NCI-H2196 treated with DMSO at 0.1 percent for 48 hours (cell line): ENCODE measurements at regions not wholly inside any gene's neighbourhood (a gene's known extent, or its start where the extent isn't known, plus 50 kb on each side); places are given as distances from the start of the nearest gene placed in this dataset.

ENCODE experiments used
- DNase-seq: peaks from one replicate; lab custom pipeline; 2025; ENCODE audit not compliant: unreplicated experiment; lab: John Stamatoyannopoulos, UW

GRCh38 chr16:86925067-86925791 lies 346.9 kb downstream of the FOXL1 start:
- DNase-seq, result no peak

GRCh38 chr16:86926181-86927094 lies 348.1 kb downstream of the FOXL1 start:
- no peak for DNase-seq

- no peak for DNase-seq
Measured at GRCh38 chr16:86927699-86928098, 349.4 kb downstream of the FOXL1 start.

- no peak for DNase-seq
Measured at GRCh38 chr16:86928523-86929011, 350.2 kb downstream of the FOXL1 start.

GRCh38 chr16:86929057-86929871 lies 350.9 kb downstream of the FOXL1 start:
- no peak for DNase-seq

GRCh38 chr16:86930001-86930400 lies 351.7 kb downstream of the FOXL1 start:
- DNase-seq, result no peak

GRCh38 chr16:86930663-86931373 lies 352.5 kb downstream of the FOXL1 start:
- no peak for DNase-seq

- no peak for DNase-seq
Measured at GRCh38 chr16:86931410-86931941, 353.1 kb downstream of the FOXL1 start.

- DNase-seq, result no peak
Measured at GRCh38 chr16:86932130-86932982, 354.0 kb downstream of the FOXL1 start.

GRCh38 chr16:86934581-86935375 lies 356.4 kb downstream of the FOXL1 start:
- no peak for DNase-seq

- DNase-seq, result no peak
Measured at GRCh38 chr16:86939609-86940008, 361.3 kb downstream of the FOXL1 start.

- no peak for DNase-seq
Measured at GRCh38 chr16:86941731-86942130, 363.4 kb downstream of the FOXL1 start.

- no peak for DNase-seq
Measured at GRCh38 chr16:86942151-86943051, 364.1 kb downstream of the FOXL1 start.

GRCh38 chr16:86945166-86945900 lies 367.0 kb downstream of the FOXL1 start:
- no peak for DNase-seq

- DNase-seq, result no peak
Measured at GRCh38 chr16:86946396-86946795, 368.0 kb downstream of the FOXL1 start.

- no peak for DNase-seq
Measured at GRCh38 chr16:86946981-86947380, 368.6 kb downstream of the FOXL1 start.

- no peak for DNase-seq
Measured at GRCh38 chr16:86948046-86948445, 369.1 kb downstream of the C16orf95 start.
